ENCODE measurements at regions not wholly inside any gene's neighbourhood (a gene's known extent, or its start where the extent isn't known, plus 50 kb on each side); places are given as distances from the start of the nearest gene placed in this dataset.

DNA sequence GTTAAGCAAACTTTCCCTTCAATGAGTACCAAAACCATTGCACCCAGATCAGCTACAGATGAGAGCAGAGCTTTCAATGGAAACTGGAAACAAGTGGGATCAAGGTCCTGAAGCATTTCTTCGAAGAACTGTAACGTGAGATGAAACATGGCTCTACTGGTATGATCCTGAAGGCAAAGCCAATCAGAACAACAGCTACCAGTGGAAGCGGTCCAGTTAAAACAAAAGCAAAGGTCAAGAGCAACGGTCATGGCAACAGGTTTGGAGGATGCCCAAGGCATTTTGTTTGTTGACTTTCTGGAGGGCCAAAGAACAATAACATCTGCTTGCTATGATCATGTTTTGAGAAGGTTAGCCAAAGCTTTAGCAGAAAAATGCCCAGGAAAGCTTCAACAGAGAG lies 137.9 kb upstream of the CPSF6 start:
- TF ChIP-seq, protein P1, sequence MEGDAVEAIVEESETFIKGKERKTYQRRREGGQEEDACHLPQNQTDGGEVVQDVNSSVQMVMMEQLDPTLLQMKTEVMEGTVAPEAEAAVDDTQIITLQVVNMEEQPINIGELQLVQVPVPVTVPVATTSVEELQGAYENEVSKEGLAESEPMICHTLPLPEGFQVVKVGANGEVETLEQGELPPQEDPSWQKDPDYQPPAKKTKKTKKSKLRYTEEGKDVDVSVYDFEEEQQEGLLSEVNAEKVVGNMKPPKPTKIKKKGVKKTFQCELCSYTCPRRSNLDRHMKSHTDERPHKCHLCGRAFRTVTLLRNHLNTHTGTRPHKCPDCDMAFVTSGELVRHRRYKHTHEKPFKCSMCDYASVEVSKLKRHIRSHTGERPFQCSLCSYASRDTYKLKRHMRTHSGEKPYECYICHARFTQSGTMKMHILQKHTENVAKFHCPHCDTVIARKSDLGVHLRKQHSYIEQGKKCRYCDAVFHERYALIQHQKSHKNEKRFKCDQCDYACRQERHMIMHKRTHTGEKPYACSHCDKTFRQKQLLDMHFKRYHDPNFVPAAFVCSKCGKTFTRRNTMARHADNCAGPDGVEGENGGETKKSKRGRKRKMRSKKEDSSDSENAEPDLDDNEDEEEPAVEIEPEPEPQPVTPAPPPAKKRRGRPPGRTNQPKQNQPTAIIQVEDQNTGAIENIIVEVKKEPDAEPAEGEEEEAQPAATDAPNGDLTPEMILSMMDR (IDR thresholded peaks at IDR 0.05): no peak
- TF ChIP-seq EZH2 (IDR thresholded peaks at IDR 0.05; ENCODE audit: borderline replicate concordance, insufficient read depth, low read depth, low read length, poor library complexity, severe bottlenecking): no peak
